ENCODE measurements at regions not wholly inside any gene's neighbourhood (a gene's known extent, or its start where the extent isn't known, plus 50 kb on each side); places are given as distances from the start of the nearest gene placed in this dataset.

DNA sequence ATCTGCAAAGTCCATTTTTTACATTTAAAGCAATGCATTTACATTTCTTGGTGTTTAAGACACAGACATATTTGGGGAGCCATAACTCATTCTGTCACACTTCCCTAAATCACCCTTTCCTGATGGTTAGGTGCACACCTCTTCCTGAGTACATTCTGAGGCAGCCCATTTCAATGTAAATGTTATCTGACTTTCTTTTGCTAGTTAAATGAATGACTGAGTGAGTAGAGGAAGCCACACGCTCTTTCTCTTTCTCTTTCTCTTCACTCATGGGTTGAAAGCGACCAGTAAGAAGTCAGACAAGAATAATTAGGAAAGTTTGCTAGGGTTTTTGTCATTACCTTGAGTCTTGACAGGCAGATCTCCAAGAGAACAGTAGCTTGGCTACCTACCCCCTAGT lies 143.1 kb downstream of the S1PR1 start:
- Histone ChIP-seq H3K9me3 (ENCODE audit: low read depth, low read length, poor library complexity, severe bottlenecking) (no peaks in the 10 kb centered on the region), H3K27ac (ENCODE audit: low read depth, low read length, poor library complexity, severe bottlenecking) (no peak overlapping the region), H3K4me3 (ENCODE audit: low read depth, low read length, poor library complexity, severe bottlenecking) (no peak overlapping the region), H3K4me1 (ENCODE audit: insufficient read depth, low read length, poor library complexity, severe bottlenecking) (no peaks in the 10 kb centered on the region), H3K27me3 (replicated peaks; ENCODE audit: insufficient read depth, low read depth, low read length, poor library complexity) (no peaks in the 10 kb centered on the region), H3K36me3 (ENCODE audit: insufficient read depth, low read length, poor library complexity, severe bottlenecking) (no peaks in the 10 kb centered on the region)
- CTCF ChIA-PET: no interaction called here
- no peak for DNase-seq (ENCODE audit: low spot score)
- BruUV-seq (replicated peaks): no TSS peak
- POLR2A ChIA-PET (ENCODE audit: low non-redundant PET): no interaction called here
- intact Hi-C loops (cut with micrococcal nuclease; ENCODE audit: unreplicated experiment): no loop called here
- no peak for TF ChIP-seq EZH2 (IDR thresholded peaks at IDR 0.05; ENCODE audit: borderline replicate concordance, low read depth, low read length, poor library complexity, severe bottlenecking)
- TF ChIP-seq, protein P1, sequence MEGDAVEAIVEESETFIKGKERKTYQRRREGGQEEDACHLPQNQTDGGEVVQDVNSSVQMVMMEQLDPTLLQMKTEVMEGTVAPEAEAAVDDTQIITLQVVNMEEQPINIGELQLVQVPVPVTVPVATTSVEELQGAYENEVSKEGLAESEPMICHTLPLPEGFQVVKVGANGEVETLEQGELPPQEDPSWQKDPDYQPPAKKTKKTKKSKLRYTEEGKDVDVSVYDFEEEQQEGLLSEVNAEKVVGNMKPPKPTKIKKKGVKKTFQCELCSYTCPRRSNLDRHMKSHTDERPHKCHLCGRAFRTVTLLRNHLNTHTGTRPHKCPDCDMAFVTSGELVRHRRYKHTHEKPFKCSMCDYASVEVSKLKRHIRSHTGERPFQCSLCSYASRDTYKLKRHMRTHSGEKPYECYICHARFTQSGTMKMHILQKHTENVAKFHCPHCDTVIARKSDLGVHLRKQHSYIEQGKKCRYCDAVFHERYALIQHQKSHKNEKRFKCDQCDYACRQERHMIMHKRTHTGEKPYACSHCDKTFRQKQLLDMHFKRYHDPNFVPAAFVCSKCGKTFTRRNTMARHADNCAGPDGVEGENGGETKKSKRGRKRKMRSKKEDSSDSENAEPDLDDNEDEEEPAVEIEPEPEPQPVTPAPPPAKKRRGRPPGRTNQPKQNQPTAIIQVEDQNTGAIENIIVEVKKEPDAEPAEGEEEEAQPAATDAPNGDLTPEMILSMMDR (conservative IDR thresholded peaks at IDR 0.05; ENCODE audit: low read depth, low read length): no peak

GRCh38 chr1:101382135-101382534 lies 145.3 kb downstream of the S1PR1 start:
- Histone ChIP-seq H3K27ac (ENCODE audit: low read depth, low read length, poor library complexity, severe bottlenecking) (no peak overlapping the region), H3K4me1 (ENCODE audit: insufficient read depth, low read length, poor library complexity, severe bottlenecking) (no peaks in the 10 kb centered on the region), H3K27me3 (replicated peaks; ENCODE audit: insufficient read depth, low read depth, low read length, poor library complexity) (no peaks in the 10 kb centered on the region), H3K9me3 (ENCODE audit: low read depth, low read length, poor library complexity, severe bottlenecking) (no peaks in the 10 kb centered on the region), H3K36me3 (ENCODE audit: insufficient read depth, low read length, poor library complexity, severe bottlenecking) (no peaks in the 10 kb centered on the region), H3K4me3 (ENCODE audit: low read depth, low read length, poor library complexity, severe bottlenecking) (no peak overlapping the region)
- TF ChIP-seq, protein P1 (conservative IDR thresholded peaks at IDR 0.05; ENCODE audit: low read depth, low read length): no peak
- no peak for TF ChIP-seq EZH2 (IDR thresholded peaks at IDR 0.05; ENCODE audit: borderline replicate concordance, low read depth, low read length, poor library complexity, severe bottlenecking)
- ChIA-PET CTCF (no interaction called here), POLR2A (ENCODE audit: low non-redundant PET) (interaction anchor here (0.6 kb wide), 1 partner anchor 587 kb away, joined by 6 read pairs; no protein-coding TSS in a partner anchor)
- no peak for DNase-seq (ENCODE audit: low spot score)
- no TSS peak for BruUV-seq (replicated peaks)
- intact Hi-C loops (cut with micrococcal nuclease; ENCODE audit: unreplicated experiment): no loop called here

DNA sequence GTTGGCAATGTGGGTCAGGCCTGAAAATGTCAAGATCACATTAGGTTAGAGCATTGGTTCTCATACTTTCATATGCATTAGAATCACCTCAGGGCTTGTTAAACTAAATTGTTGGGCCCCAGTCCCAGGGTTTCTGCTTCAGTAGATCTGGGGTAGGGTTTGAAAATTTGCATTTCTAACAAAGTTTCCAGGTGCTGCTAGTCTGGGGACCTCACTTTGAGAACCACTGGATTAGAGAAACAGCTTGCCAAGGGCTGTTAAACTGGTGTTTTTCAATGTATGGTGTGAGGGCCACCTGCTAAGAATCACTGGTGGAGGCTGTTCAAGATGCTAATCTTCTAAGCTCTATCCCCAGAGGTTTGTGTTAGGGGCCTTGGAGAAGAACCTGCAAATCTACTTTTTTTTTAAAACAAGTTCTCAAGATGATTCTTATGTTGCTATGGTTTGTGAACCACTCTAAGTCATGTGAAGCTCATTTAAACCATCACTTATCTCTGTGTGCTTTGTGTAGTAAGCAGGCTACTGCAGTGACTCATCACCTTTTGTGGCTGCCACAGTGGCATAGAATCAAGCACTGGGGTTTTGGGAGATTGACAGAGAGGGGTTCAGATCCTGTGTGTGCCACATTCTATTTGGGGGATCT lies 152.2 kb downstream of the S1PR1 start:
- no TSS peak for BruUV-seq (replicated peaks)
- Histone ChIP-seq H3K36me3 (ENCODE audit: insufficient read depth, low read length, poor library complexity, severe bottlenecking) (no peaks in the 10 kb centered on the region), H3K27me3 (replicated peaks; ENCODE audit: insufficient read depth, low read depth, low read length, poor library complexity) (no peaks in the 10 kb centered on the region), H3K9me3 (ENCODE audit: low read depth, low read length, poor library complexity, severe bottlenecking) (no peaks in the 10 kb centered on the region), H3K27ac (ENCODE audit: low read depth, low read length, poor library complexity, severe bottlenecking) (no peak overlapping the region), H3K4me3 (ENCODE audit: low read depth, low read length, poor library complexity, severe bottlenecking) (no peak overlapping the region), H3K4me1 (ENCODE audit: insufficient read depth, low read length, poor library complexity, severe bottlenecking) (no peaks in the 10 kb centered on the region)
- TF ChIP-seq, protein P1 (conservative IDR thresholded peaks at IDR 0.05; ENCODE audit: low read depth, low read length): no peak
- TF ChIP-seq EZH2 (IDR thresholded peaks at IDR 0.05; ENCODE audit: borderline replicate concordance, low read depth, low read length, poor library complexity, severe bottlenecking): no peak
- intact Hi-C loops (cut with micrococcal nuclease; ENCODE audit: unreplicated experiment): no loop called here
- CTCF ChIA-PET: no interaction called here
- peak; percentile 24 for DNase-seq (ENCODE audit: low spot score)
- POLR2A ChIA-PET (ENCODE audit: low non-redundant PET): no interaction called here
